Activated naive CD4-positive, alpha-beta T cell treated with anti-CD3 and anti-CD28 coated beads, Interleukin-2, amount 10 ng/mL, durations not matched to agents 7 days and 5 days (primary cell): ENCODE measurements at regions not wholly inside any gene's neighbourhood (a gene's known extent, or its start where the extent isn't known, plus 50 kb on each side); places are given as distances from the start of the nearest gene placed in this dataset.

Experiments
- CTCF ChIA-PET: fragments of 350-600 bp; sonication (Branson Sonifier 250); formaldehyde crosslinking; loops from one replicate; lab custom pipeline; 2021; ENCODE audit warnings: antibody characterized with exemption; lab: Charles Lee
- DNase-seq: peaks from one replicate; pipeline ENCODE4 v3.0.0-alpha.2; 2020
- H3K27ac Mint-ChIP-seq: one replicate; pipeline ENCODE4 v1.8.0; 2021; ENCODE audit warnings: mild to moderate bottlenecking, moderate library complexity, mixed read lengths
- H3K27me3 Mint-ChIP-seq: one replicate; pipeline ENCODE4 v1.8.0; 2021; ENCODE audit warnings: mild to moderate bottlenecking, mixed read lengths
- H3K36me3 Mint-ChIP-seq: one replicate; pipeline ENCODE4 v1.8.0; 2021; ENCODE audit warnings: mixed read lengths
- H3K4me1 Mint-ChIP-seq: one replicate; pipeline ENCODE4 v1.8.0; 2021; ENCODE audit warnings: mixed read lengths
- H3K4me3 Mint-ChIP-seq: one replicate; pipeline ENCODE4 v1.8.0; 2021; ENCODE audit warnings: mild to moderate bottlenecking, moderate library complexity, mixed read lengths
- H3K9me3 Mint-ChIP-seq: one replicate; pipeline ENCODE4 v1.8.0; 2021; ENCODE audit warnings: mixed read lengths

GRCh38 chr2:144161061-144161460 lies 358.9 kb downstream of the ZEB2 start:
- Mint-ChIP-seq H3K4me1 (no peaks in the 10 kb centered on the region), H3K4me3 (no peak overlapping the region), H3K27ac (no peak overlapping the region), H3K27me3 (no peaks in the 10 kb centered on the region), H3K36me3 (no peaks in the 10 kb centered on the region), H3K9me3 (no peaks in the 10 kb centered on the region)
- CTCF ChIA-PET: no interaction called here
- no peak for DNase-seq

GRCh38 chr2:144159240-144159639 lies 360.7 kb downstream of the ZEB2 start:
- no peak for DNase-seq
- H3K27ac Mint-ChIP-seq: no peak overlapping the region
- no peak overlapping the region for H3K4me3 Mint-ChIP-seq
- H3K4me1 Mint-ChIP-seq: no peaks in the 10 kb centered on the region
- H3K27me3 Mint-ChIP-seq: no peaks in the 10 kb centered on the region
- H3K36me3 Mint-ChIP-seq: no peaks in the 10 kb centered on the region
- CTCF ChIA-PET: no interaction called here
- no peaks in the 10 kb centered on the region for H3K9me3 Mint-ChIP-seq

- Mint-ChIP-seq H3K27me3 (no peaks in the 10 kb centered on the region), H3K36me3 (no peaks in the 10 kb centered on the region), H3K4me1 (no peaks in the 10 kb centered on the region), H3K27ac (no peak overlapping the region), H3K9me3 (no peaks in the 10 kb centered on the region), H3K4me3 (no peak overlapping the region)
- CTCF ChIA-PET: no interaction called here
- no peak for DNase-seq
Observed at GRCh38 chr2:144158096-144158495, 361.8 kb downstream of the ZEB2 start.

GRCh38 chr2:144156736-144157640 lies 362.9 kb downstream of the ZEB2 start:
- Mint-ChIP-seq H3K27me3 (no peaks in the 10 kb centered on the region), H3K4me3 (no peak overlapping the region), H3K27ac (no peak overlapping the region), H3K4me1 (no peaks in the 10 kb centered on the region), H3K36me3 (no peaks in the 10 kb centered on the region), H3K9me3 (no peaks in the 10 kb centered on the region)
- CTCF ChIA-PET: no interaction called here
- no peak for DNase-seq

GRCh38 chr2:144154205-144154604 lies 365.7 kb downstream of the ZEB2 start:
- CTCF ChIA-PET: no interaction called here
- no peak overlapping the region for H3K4me3 Mint-ChIP-seq
- no peaks in the 10 kb centered on the region for H3K27me3 Mint-ChIP-seq
- no peak for DNase-seq
- H3K9me3 Mint-ChIP-seq: no peaks in the 10 kb centered on the region
- H3K4me1 Mint-ChIP-seq: no peaks in the 10 kb centered on the region
- no peak overlapping the region for H3K27ac Mint-ChIP-seq
- H3K36me3 Mint-ChIP-seq: no peaks in the 10 kb centered on the region

GRCh38 chr2:144152817-144153271 lies 367.1 kb downstream of the ZEB2 start:
- no peak for DNase-seq
- H3K4me1 Mint-ChIP-seq: no peaks in the 10 kb centered on the region
- H3K9me3 Mint-ChIP-seq: no peaks in the 10 kb centered on the region
- CTCF ChIA-PET: no interaction called here
- no peak overlapping the region for H3K27ac Mint-ChIP-seq
- H3K36me3 Mint-ChIP-seq: no peaks in the 10 kb centered on the region
- no peaks in the 10 kb centered on the region for H3K27me3 Mint-ChIP-seq
- no peak overlapping the region for H3K4me3 Mint-ChIP-seq

- no peak overlapping the region for H3K4me3 Mint-ChIP-seq
- CTCF ChIA-PET: no interaction called here
- H3K36me3 Mint-ChIP-seq: no peaks in the 10 kb centered on the region
- H3K9me3 Mint-ChIP-seq: no peaks in the 10 kb centered on the region
- DNase-seq: no peak
- no peak overlapping the region for H3K27ac Mint-ChIP-seq
- no peaks in the 10 kb centered on the region for H3K4me1 Mint-ChIP-seq
- H3K27me3 Mint-ChIP-seq: no peaks in the 10 kb centered on the region
Observed at GRCh38 chr2:144151851-144152250, 368.1 kb downstream of the ZEB2 start.

- no peaks in the 10 kb centered on the region for H3K36me3 Mint-ChIP-seq
- no peak for DNase-seq
- no peak overlapping the region for H3K27ac Mint-ChIP-seq
- H3K4me3 Mint-ChIP-seq: no peak overlapping the region
- H3K9me3 Mint-ChIP-seq: no peaks in the 10 kb centered on the region
- CTCF ChIA-PET: no interaction called here
- H3K4me1 Mint-ChIP-seq: no peaks in the 10 kb centered on the region
- H3K27me3 Mint-ChIP-seq: no peaks in the 10 kb centered on the region
Observed at GRCh38 chr2:144151405-144151804, 368.5 kb downstream of the ZEB2 start.

- H3K36me3 Mint-ChIP-seq: no peaks in the 10 kb centered on the region
- no peak overlapping the region for H3K27ac Mint-ChIP-seq
- H3K4me1 Mint-ChIP-seq: no peaks in the 10 kb centered on the region
- no peak for DNase-seq
- CTCF ChIA-PET: no interaction called here
- H3K4me3 Mint-ChIP-seq: no peak overlapping the region
- H3K9me3 Mint-ChIP-seq: no peaks in the 10 kb centered on the region
- no peaks in the 10 kb centered on the region for H3K27me3 Mint-ChIP-seq
Observed at GRCh38 chr2:144147356-144147755, 372.6 kb downstream of the ZEB2 start.

GRCh38 chr2:144146876-144147275 lies 373.0 kb downstream of the ZEB2 start:
- no peaks in the 10 kb centered on the region for H3K36me3 Mint-ChIP-seq
- no peaks in the 10 kb centered on the region for H3K27me3 Mint-ChIP-seq
- H3K4me1 Mint-ChIP-seq: no peaks in the 10 kb centered on the region
- H3K27ac Mint-ChIP-seq: no peak overlapping the region
- DNase-seq: no peak
- CTCF ChIA-PET: no interaction called here
- H3K4me3 Mint-ChIP-seq: no peak overlapping the region
- no peaks in the 10 kb centered on the region for H3K9me3 Mint-ChIP-seq

GRCh38 chr2:144146076-144146475 lies 373.8 kb downstream of the ZEB2 start:
- no peaks in the 10 kb centered on the region for H3K27me3 Mint-ChIP-seq
- no peak overlapping the region for H3K27ac Mint-ChIP-seq
- no peaks in the 10 kb centered on the region for H3K4me1 Mint-ChIP-seq
- H3K4me3 Mint-ChIP-seq: no peak overlapping the region
- H3K9me3 Mint-ChIP-seq: no peaks in the 10 kb centered on the region
- DNase-seq: no peak
- CTCF ChIA-PET: no interaction called here
- no peaks in the 10 kb centered on the region for H3K36me3 Mint-ChIP-seq

- CTCF ChIA-PET: no interaction called here
- H3K4me3 Mint-ChIP-seq: no peak overlapping the region
- no peaks in the 10 kb centered on the region for H3K4me1 Mint-ChIP-seq
- no peak for DNase-seq
- no peaks in the 10 kb centered on the region for H3K9me3 Mint-ChIP-seq
- no peaks in the 10 kb centered on the region for H3K36me3 Mint-ChIP-seq
- no peaks in the 10 kb centered on the region for H3K27me3 Mint-ChIP-seq
- no peak overlapping the region for H3K27ac Mint-ChIP-seq
Observed at GRCh38 chr2:144143294-144144151, 376.4 kb downstream of the ZEB2 start.

- CTCF ChIA-PET: no interaction called here
- no peak overlapping the region for H3K4me3 Mint-ChIP-seq
- no peak for DNase-seq
- no peaks in the 10 kb centered on the region for H3K4me1 Mint-ChIP-seq
- H3K27me3 Mint-ChIP-seq: no peaks in the 10 kb centered on the region
- H3K9me3 Mint-ChIP-seq: no peaks in the 10 kb centered on the region
- no peaks in the 10 kb centered on the region for H3K36me3 Mint-ChIP-seq
- H3K27ac Mint-ChIP-seq: no peak overlapping the region
Observed at GRCh38 chr2:144140891-144141290, 379.0 kb downstream of the ZEB2 start.

- H3K27ac Mint-ChIP-seq: no peak overlapping the region
- H3K36me3 Mint-ChIP-seq: no peaks in the 10 kb centered on the region
- no peak for DNase-seq
- H3K4me3 Mint-ChIP-seq: no peak overlapping the region
- H3K27me3 Mint-ChIP-seq: no peaks in the 10 kb centered on the region
- H3K9me3 Mint-ChIP-seq: no peaks in the 10 kb centered on the region
- no peaks in the 10 kb centered on the region for H3K4me1 Mint-ChIP-seq
- CTCF ChIA-PET: no interaction called here
Observed at GRCh38 chr2:144137705-144138428, 382.1 kb downstream of the ZEB2 start.
